Fibroblast of skin of right quadriceps (primary cell): ENCODE measurements at regions not wholly inside any gene's neighbourhood (a gene's known extent, or its start where the extent isn't known, plus 50 kb on each side); places are given as distances from the start of the nearest gene placed in this dataset.

Experiments used
- DNase-seq: peaks from one replicate; pipeline ENCODE4 v3.0.0-alpha.2; 2013

GRCh38 chr11:119473901-119474681, 51.1 kb upstream of the THY1 start:
- DNase-seq, result no peak

GRCh38 chr11:119473226-119473625, 50.3 kb upstream of the THY1 start:
- DNase-seq, result no peak

GRCh38 chr11:119472856-119473222, 49.9 kb upstream of the THY1 start:
- no peak for DNase-seq
